HUDEP-2 (cell line): ENCODE measurements at regions not wholly inside any gene's neighbourhood (a gene's known extent, or its start where the extent isn't known, plus 50 kb on each side); places are given as distances from the start of the nearest gene placed in this dataset.

Experiments
- DNase-seq, 76 experiments: peaks; one replicate each; lab custom pipeline; 2025; ENCODE audit not compliant: unreplicated experiment in 76 of 76; lab: John Stamatoyannopoulos, UW

DNA sequence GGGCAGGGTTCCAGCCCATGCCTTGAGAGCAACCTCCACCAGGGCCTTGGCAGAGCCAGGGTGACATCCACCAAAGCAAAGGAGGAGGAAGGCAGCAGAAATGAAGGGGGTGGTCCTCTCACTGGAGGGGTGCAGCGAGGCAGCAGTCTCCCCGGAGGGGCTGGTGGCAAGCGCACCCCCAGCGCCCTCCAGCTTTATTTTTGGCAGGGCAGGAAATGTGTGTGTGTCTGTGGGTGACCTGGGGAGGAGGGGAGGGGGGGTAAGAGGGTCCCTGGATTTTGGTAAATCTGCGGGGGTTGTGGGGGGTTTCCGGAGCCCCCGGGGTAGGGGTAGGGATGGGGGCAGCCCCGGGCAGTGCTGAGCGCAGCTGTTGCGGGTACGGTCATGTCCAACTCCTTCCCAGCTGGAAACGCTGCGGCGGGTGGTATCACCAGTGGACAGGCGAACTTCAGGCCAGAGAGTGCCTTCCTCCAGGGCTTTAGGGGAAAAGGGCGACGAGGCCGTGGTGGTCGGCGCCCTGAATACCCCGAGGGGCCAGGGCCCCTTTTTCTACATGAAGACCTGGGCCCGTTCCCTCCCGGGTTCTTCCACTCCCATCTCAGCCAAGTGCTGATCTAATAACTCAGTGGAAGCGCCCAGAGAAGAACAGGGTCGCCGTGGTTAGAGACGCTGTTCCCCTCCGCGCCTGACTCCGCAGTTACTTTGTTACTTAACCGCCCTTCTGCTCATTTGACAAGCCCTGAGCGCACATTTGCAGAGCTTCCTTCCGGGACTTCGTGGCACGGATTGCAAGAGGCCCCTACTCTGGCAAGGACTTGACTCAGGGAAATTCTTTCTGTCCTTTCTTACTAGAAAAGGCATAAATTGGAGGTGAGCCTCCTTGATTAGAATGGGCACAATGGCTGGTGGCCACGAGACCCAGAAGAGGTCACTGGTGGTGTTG lies 55.2 kb downstream of the FOS start:
- no peak for DNase-seq

DNA sequence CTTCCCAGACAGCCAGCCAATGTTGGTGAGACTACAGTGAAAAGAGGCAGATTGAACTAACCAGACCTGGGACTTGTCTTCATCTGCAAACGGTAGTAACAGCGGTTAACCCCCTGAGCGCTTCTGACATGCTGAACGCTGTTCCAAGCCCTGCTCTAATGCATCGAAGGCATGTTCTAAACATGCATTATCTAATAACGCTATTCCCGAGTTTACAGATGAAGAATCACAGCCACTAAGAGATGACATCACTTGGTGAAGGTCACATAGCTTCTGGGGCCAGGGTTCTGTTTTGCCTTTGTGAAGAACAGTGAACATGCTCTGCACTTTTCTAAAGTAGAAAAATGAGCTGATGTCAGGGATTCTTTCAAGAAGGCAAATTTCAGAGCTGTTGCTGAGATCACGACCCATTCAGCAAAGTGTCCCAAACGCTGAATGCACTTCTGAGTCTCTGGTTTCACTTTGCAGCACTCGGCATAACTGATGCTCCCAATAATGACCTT lies 56.0 kb downstream of the FOS start:
- DNase-seq = no peak

DNA sequence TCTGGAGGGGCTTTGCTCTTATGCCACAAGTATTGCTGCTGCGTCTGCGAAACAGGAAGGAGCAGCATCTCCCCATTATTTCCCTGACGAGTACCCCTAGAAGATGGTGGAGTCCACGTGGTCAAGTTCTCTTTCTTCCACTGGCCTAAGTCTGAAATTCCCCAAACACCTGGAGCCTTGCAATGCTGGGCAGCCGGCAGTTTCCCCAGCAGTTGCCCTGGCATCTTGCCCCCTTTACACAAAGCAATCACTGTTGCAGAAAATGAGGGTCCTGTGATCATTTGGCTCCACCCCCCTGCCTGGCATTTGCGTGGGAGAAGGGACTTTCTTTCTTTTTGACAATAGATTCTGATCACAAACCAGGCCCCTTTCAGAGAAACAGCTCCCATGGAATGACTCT lies 56.9 kb downstream of the FOS start:
- DNase-seq = no peak

DNA sequence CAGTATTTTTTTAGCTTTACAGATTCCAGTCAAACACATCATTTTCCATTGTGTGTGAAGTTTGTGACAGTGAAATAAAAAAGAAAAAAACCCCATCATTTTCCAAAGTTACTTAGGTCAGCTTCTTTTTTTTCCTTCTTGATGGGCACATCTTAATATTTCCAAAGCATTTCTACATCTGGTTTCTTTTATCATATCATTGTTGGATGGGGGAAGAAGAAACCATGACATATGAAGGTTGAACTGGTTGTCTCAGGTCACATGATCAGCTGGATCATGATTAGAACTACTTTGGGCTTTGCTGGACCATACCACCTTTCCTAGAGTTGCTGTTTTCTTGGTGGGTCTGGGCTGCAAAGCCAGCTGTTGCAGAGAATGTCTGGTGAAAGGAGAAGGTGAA lies 59.8 kb downstream of the FOS start:
- no peak for DNase-seq

DNA sequence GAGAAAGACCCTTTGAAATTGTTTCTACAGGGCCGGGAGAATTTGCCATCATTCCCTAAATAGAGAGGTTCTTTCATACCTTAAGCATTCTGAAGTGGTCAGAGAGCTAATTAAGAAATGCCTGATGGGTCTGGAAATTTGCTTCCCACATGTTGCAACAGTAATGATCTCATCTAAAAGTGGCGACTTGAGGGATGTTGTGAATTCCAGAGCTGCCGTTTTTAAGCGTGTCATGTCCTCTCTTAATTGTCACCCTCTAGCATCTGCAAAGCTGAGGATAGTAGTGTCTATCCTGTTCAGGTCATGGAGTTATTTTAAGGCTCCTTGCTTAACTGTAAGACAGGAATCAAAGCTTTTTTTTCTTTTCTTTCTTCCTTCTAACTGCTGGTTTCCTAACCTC lies 60.4 kb downstream of the FOS start:
- DNase-seq = no peak

DNA sequence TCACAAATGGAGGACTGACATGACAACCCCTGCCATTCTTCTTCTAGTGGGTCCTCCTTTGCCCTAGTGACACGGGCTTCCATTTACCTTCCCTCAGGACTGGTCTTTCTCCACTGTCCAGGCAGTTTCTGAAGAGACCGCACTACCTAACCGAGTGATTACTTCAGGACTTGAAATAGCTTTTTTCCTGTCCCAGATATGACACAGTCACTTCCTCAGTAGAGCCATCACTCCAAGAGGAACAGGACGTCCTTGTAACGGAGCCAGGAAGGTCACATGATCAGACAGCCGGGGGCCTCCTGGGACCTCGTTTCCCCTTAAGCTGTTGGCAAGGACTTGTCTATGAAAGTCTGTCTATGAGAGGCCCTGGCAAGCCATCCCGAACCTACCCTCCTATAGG lies 62.3 kb downstream of the FOS start:
- DNase-seq = peak in 11 of 76 experiments; percentile 5 to 25 (median 10)

DNA sequence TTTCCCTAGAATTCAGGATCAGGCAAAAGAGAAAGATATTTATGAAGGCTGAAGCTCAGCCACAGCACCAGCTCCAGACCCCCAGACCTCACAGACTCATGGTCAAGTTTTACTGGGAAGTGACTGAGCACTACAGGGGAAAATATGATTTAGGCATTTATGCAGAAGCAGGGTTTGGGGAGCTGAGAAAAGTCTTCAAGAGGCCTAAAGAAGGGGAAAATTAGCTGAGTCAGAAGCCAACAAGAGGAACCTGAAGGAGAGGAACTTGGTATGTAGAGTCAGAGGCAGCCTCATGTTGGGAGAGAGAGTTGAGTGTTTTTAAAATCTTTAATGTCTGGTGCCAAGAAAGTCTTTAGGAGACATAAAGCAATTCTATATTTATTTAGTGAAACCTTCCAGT lies 63.0 kb downstream of the FOS start:
- no peak for DNase-seq

DNA sequence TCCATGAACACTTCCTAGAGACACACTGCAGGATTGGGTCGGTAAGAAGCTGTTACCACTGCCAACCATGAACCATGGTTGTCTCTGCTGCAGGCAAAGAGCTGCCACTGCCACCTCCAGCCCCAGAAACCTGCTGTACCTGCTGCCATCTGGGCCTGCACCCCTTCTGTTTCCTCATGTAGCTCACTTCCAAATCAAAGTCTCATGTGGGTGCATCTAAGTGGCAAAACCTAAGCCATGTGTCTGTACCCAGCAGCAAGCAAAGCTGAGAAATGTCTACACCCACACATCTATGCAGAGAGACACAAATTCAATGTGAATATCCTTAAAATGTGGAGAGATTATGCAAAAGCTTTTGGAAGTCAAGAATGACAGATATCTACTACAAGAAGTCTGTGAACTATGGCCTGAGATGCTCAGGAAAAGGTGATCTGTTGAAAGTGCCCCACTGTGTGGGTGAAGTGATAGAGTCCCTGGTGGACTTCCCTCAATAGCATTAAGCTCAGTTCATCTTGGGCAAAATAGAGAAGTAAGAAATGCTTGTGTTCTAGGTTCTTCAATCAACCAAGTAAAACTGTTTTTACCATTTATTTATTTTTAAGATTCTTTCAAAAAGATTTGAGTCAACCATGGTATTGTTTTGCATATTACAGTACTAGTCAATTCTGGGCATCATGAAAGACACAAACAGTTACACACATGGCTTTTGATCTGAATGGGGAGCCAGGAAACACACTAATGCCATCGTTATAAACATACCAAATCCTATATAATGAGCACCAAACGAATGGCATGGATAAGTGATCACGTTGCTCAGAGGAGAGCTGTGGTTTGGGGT lies 64.4 kb downstream of the FOS start:
- DNase-seq = no peak

DNA sequence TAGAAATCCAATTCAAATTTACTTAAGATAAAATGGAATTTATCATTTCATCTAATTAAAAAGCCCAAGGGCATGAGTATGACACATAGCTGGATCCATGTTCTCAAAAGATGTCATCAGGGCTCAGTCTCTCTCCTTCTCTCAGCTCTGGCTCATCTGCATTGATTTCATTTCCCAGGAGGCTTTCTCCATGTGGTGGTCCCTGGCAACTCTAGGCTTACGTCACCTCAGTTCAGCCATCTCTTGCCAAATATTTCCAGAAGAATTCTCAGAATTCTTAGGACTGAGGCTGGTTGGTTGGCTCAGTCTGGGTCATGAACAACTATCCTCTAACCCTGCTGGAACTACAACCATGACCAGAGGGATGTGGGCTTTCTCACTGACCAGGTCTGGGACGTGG lies 65.3 kb downstream of the FOS start:
- DNase-seq = no peak

DNA sequence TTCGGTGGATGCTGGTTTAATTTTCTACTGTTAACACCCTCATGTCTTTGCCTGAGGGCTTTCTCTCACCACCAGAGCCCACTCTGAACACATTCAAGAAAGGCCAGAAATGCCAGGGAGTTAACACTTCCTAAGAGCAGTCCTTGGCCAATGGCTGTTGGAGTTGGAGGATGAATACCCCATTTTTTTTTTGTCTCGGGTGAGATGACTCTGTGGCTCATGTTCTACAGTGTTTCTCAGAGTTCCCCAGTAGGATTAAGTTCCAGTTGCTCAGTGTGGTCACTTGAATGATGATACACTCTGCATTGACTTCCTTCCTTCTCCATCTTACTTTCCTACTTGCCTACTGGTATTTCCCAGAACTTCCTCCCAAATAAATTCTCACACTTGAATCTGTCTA lies 65.8 kb downstream of the FOS start:
- DNase-seq = no peak

DNA sequence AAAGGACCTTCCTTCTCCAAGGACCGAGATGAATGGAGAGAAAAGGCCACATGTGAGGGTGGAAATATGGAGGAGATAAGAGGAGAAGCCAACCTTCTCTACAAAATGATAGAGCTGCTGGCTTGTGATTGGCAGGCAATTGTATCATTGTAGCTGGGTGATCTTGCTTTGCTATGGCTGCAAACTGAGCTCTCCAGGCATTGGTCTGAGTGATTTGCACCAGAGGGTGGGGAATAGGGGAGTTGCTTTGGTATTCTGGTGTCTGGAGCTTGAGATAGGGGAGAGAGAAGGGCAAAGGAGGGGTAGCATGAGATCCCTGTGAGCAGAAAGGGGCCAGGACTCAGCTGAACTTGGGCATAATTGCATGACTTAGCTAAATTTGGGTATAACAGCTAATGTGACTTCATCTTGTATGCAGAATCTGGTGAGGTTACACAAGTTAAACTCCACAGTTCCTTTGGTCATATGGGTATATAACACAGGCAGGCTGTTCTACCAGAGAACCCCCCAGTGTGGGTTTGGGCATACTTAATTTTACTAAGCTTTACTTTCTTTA lies 72.0 kb downstream of the FOS start:
- peak in 72 of 76 experiments; percentile 12 to 93 (median 65) for DNase-seq

DNA sequence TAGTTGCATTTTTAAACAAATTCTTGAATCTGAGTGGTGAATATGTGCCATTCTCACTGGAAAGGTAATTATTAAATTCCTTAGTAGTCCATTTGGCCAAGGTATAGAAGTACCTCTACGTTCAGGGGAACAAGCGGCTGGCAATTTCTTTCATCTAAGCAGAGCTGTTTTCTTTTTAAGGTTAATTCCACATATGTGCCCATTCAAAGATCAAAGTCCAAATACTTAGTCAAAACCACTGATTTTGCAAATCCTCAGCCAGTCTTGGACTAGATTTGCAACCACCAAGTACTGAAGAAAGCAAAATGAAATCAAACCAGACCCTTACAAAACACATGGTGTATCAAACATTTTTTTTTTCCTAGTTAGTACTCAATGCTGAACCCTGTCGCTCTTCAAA lies 68.7 kb upstream of the JDP2 start:
- no peak for DNase-seq

DNA sequence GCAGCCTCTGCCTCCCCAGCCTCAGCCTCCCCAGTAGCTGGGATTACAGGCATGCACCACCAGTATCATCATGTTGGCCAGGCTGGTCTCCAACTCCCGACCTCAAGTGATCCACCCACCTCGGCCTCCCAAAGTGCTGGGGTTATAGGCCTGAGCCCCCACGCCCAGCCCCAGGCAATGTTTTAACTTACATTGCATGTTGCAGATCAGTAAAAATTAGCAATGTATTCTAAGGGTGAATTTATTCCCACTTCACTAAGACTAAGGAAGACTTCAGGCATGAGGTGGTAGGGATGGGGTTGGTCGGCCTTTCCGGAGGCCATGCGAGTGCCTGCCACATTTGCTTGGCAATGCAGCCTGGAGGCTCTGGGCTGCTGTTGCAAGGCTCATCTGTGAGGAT lies 66.8 kb upstream of the JDP2 start:
- DNase-seq = no peak

DNA sequence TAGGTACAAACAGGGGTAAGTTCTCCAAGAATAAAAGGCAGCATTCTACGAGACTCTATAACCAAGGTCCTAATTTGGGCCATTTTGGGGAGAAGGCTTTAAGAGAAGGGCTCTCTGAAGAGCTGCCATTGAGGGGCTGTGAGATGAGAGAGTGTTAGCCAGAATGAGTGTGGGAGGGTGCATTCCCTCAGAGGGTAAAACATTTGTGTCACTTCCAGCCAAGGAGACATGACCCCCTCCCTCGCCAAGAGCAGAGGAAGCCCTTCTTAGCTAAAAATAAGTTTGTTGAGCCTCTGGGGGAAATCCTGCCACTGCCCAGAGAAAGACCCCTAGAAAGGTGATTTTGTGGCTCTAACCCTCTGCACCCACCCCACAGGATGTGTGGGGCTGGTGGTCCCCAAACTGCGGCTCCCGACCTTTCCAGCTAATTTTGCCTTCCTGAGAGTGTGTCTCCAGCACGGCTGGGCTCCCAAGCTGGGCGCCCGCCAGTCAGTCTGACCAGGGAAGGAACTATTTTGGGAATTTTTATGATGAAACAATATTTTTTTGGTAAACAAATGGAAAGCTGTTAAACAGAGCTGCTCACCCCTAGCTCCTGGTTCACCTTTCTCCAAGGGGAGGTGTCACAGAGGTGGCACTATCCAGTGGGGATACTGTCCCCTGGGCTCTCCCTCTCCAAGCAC lies 65.9 kb upstream of the JDP2 start:
- no peak for DNase-seq

DNA sequence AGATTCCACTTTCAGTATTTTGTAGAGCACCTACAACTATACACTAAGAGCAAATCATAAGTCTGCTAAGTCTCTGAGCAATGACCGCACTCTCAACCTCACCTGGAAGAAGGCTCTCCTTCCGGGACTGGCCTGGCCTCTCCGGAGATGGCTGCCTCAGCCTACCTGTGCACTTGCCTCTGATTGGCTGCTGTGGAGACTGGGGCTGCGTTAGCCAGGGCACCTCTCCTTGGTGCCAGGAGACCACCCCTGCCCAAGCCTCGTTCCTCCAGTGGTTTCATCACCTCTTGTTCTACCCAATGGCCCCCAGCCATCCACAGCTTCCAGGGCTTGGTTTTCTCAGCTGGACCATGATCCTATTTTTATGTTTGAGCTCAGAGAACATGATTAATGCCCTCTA lies 64.7 kb upstream of the JDP2 start:
- DNase-seq = no peak

DNA sequence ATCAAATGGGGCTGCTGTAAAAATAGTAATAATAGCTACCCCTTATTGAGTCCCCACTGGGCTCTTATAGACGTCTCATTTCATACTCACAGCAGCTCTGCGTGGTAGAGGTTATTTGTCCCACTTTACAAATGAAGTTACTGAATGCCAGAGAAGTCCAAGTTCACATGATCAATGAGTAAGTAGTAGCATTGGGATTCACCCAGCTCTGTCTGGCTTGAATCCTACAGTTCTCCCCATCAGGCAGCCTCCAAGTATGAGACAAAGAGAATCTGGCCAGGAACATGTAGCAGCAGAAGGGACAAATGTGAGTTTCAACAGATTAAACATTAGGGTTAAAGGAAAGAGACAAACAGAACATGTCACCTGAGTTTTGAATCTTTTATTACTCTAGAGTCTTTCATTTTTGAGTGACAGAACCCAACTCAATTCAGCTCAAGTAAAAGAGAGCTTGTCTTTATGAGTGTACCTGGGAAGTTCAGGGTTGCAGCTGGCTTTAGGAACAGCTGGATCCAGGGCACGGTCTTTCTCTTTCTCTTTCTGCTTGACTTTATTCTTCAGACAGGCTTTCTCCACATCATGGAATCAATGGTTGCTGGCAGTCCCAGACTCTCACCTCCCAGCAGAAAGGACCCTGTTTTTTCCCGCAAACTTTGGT lies 64.1 kb upstream of the JDP2 start:
- no peak for DNase-seq

DNA sequence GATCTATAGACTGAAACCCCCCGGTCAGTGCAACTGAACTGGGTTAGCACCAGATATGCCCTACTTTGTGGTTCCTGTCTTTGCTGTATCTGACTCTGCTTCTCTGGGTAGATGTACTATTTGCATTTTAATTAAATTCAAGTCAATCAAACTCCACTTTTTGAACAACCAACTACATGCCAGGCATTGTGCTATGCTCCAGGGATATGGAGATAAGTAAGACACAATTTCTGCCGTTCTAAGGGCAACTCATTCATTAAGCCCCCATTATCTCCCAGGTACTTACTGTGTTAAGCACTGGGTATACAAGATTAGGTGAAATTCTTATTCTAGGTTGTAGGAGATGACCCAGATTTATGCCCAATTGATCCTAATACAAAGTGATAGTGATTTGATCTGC lies 62.7 kb upstream of the JDP2 start:
- no peak for DNase-seq

DNA sequence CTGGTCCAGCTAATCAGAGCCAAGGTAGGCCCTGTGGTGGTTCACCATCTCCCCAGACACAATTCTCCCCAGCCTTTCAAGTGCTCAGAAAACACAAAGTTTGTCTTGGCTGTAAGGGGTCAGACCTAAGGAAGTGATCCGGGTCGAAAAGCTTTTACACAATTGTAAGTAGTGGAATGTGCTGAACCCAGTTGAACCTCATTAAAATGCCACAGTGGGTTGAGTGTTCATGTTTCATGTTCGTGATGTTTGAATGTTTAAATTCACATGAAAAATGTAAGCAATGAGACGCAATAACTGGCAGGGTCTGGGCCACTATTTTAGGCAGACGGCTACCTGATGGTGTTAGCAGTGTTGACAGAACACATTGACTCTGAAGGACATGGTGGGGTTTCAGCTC lies 60.9 kb upstream of the JDP2 start:
- DNase-seq = no peak

DNA sequence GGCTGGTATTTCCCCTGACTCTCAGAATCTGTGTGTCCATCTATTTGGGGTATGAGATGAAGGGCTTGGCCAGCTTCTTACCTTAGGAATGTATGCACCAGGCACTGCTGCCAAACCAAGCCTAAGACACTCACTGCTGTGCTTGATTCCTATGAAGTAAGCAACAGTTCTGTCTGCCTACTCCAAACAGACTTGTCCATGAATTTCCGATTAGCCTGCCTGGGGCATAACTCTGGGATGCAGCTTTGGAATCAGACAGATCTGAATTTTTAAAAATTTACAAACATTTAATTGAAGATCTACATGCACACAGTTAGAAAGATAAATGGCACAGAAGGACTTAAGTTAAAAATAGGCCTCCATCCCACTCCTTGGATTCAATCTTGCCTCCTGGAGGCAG lies 59.5 kb upstream of the JDP2 start:
- no peak for DNase-seq

DNA sequence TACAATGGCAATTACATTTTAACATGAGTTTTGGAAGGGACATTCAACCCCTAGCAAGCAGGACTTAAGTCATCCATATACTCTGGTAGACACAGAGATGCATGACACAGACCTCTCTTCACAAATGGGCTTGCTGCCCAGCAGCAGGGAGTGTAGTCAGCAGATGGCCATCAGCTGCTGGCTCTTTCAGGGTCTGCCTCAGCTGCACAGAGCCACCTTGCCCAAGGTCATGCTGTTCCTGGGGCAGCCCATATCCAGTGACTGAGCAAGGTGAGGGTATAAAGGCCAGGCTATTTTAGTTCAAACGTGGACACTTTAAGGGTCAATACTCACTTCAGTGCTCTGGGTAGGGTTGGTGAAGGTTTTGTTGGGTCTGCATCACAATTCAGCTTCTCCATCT lies 58.3 kb upstream of the JDP2 start:
- DNase-seq = peak in 3 of 76 experiments; percentile 1 to 28 (median 8)
